ENCODE measurements at regions not wholly inside any gene's neighbourhood (a gene's known extent, or its start where the extent isn't known, plus 50 kb on each side); places are given as distances from the start of the nearest gene placed in this dataset.

DNA sequence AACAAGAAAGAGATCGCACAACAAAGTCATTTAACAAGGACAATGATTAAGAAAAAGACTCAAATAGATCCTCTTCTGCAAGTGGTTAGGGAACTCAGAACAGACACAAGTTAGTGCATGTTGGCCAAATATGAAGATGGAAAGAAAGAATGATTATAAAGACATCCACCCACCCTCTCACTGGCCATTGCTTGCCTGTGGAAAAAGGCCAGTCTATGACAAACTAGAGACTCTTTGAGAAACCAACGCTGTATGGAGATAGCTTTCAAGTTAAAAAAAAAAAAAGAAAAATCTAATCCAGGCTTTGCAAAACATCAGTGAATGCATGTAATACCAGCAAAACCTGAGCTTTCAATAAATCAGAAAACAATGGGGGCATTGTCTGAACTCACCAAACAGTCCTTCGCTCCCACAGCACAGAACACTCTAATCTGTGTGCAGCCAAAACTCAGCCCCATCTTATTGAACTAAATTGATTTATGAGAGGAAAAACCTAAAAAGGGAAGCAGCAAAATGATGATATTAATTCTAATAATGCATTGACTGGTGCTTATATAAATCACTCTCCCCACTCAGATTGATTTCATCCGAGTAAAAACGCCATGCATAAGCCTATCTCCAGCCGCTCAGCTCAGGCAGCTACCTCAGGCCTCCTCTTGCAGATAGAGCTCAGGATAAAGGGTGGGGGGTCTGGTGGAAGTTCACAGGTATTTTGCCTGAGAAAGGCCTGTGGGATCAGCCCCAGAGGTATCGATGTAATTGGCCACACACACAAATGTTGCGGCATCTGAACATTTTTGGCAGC, 547.1 kb downstream of the CCDC171 start:
- Mint-ChIP-seq H3K27me3 (ENCODE audit: low read depth) (no peaks in the 10 kb centered on the region), H3K27ac (no peak overlapping the region), H3K36me3 (ENCODE audit: low read depth) (no peaks in the 10 kb centered on the region), H3K4me3 (no peak overlapping the region), H3K9me3 (peaks cover 7% of the 10 kb centered on the region), H3K4me1 (ENCODE audit: low read depth) (peaks cover 2% of the 10 kb centered on the region)

DNA sequence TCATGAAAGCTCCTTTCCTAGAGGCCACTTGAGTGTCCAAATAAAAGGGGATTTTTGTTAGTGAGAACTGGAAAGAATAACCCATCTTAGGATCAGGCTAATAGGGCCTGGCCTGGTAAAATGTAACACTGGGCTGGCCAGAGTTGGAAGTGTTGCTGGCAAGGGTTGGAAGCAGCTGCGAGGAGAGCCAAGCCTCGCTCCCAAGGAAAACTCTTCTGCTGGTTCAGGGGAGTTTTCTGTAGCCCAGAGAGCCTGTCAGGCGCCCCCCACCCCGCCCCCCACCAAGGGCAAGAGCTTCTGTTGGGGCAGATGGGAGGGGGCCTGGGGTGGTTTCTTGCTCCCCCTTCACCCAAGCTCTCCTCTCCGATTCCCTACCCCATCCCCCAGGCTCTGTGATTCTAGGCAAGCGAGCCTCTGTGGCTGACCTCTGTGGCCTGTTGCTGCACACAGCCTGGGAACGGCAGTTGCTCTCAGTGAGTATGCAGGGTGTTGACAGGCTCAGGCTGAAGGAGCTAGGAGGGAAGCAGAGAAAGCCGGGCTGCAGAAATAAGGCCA, 547.8 kb downstream of the CCDC171 start:
- Mint-ChIP-seq H3K36me3 (ENCODE audit: low read depth) (no peaks in the 10 kb centered on the region), H3K9me3 (peaks cover 7% of the 10 kb centered on the region), H3K4me1 (ENCODE audit: low read depth) (peaks cover 2% of the 10 kb centered on the region), H3K27ac (no peak overlapping the region), H3K4me3 (no peak overlapping the region), H3K27me3 (ENCODE audit: low read depth) (no peaks in the 10 kb centered on the region)

DNA sequence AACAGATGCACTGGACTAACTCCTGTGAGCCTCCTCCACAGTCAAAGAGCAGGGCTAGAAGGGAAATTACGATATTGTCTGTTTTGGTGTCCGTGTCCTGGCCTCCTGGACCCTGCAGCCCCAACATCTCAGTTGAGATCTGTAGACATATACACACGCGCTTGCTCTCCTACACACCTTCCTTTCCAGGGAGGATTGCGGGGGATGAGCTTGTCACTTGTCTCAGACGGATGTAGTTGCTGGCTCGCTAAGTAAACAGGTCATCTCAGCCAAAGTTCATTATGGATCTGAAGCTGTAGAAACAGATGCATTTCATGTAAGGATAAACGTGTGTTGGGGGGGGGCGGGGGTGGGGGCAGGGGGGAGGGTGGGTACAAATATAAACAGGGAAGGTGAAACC, 549.3 kb downstream of the CCDC171 start:
- H3K36me3 Mint-ChIP-seq (ENCODE audit: low read depth), result no peaks in the 10 kb centered on the region
- H3K27ac Mint-ChIP-seq, result no peak overlapping the region
- H3K27me3 Mint-ChIP-seq (ENCODE audit: low read depth), result no peaks in the 10 kb centered on the region
- no peaks in the 10 kb centered on the region for H3K4me1 Mint-ChIP-seq (ENCODE audit: low read depth)
- H3K9me3 Mint-ChIP-seq, result peaks cover 3% of the 10 kb centered on the region
- no peak overlapping the region for H3K4me3 Mint-ChIP-seq

DNA sequence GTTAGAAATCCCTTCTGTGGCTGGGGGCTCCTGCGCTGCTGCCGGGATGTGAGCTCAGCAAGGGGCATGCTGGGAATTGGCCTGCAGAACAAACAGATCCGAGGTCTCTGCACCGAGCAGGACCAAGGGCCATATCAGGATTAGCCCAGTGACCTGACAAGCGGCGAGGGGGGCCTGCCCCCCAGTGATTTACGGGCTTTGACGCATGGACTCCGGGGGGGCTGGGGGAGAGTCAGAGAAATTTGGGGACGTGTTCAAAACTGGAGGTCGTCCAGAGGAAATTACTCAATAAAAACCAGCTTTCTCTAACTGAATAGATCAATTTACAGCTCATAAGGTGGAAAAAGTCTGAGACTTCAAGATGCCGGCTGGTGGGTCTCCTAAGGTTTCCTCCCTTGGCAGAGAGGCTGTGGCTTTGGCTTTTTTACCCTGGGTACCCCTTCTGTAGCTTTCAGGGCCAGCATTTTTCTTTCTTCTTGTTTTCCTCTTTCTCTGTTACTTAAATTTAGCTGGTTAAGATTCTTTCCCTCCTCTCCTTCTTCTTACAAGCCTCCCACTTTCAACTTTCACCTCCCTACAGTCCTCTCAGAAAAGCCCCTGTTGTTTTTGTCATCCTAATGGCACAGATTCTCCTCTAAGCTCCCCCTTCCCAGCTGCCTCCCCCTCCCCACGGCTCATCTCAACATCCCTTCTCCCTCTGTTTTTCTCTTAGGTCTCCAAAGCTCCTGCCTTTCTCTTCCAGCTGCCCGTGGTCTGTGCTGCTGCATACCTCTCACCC, 551.0 kb downstream of the CCDC171 start:
- Mint-ChIP-seq H3K27ac (no peak overlapping the region), H3K27me3 (ENCODE audit: low read depth) (no peaks in the 10 kb centered on the region), H3K9me3 (peaks cover under 1% of the 10 kb centered on the region), H3K4me3 (no peak overlapping the region), H3K4me1 (ENCODE audit: low read depth) (no peaks in the 10 kb centered on the region), H3K36me3 (ENCODE audit: low read depth) (no peaks in the 10 kb centered on the region)

GRCh38 chr9:16105168-16106020, 552.6 kb downstream of the CCDC171 start:
- H3K4me1 Mint-ChIP-seq (ENCODE audit: low read depth), result no peaks in the 10 kb centered on the region
- H3K36me3 Mint-ChIP-seq (ENCODE audit: low read depth), result no peaks in the 10 kb centered on the region
- no peaks in the 10 kb centered on the region for H3K27me3 Mint-ChIP-seq (ENCODE audit: low read depth)
- H3K9me3 Mint-ChIP-seq, result no peaks in the 10 kb centered on the region
- no peak overlapping the region for H3K27ac Mint-ChIP-seq
- H3K4me3 Mint-ChIP-seq, result no peak overlapping the region

DNA sequence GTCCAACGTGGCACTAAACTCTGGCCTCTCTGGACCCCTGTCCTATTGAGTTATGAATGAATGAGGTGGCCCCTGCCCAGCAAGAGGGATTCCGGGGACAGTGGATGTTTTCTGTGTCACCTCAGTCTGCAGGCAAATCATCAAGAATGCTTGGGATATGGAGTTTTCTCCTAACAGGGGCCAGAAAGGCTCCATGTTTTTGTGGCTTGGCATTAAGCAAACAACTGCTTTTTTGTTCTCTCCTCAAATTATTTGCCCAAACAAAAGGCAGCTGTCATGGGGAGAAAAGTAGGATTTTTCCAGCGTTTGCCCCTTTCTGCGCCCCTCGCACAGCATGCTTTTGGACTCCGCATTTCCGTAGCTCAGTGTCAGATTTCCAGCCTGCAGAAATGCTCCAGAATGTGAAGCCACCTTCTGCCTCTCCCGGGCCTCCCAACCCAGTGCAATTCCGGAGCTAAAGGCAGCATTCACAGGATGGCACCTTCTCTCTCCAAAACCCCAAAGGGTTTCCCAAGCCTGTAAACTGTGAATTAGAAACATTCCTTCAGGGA, 553.3 kb downstream of the CCDC171 start:
- Mint-ChIP-seq H3K9me3 (no peaks in the 10 kb centered on the region), H3K4me3 (no peak overlapping the region), H3K27ac (no peak overlapping the region), H3K36me3 (ENCODE audit: low read depth) (no peaks in the 10 kb centered on the region), H3K27me3 (ENCODE audit: low read depth) (no peaks in the 10 kb centered on the region), H3K4me1 (ENCODE audit: low read depth) (no peaks in the 10 kb centered on the region)

DNA sequence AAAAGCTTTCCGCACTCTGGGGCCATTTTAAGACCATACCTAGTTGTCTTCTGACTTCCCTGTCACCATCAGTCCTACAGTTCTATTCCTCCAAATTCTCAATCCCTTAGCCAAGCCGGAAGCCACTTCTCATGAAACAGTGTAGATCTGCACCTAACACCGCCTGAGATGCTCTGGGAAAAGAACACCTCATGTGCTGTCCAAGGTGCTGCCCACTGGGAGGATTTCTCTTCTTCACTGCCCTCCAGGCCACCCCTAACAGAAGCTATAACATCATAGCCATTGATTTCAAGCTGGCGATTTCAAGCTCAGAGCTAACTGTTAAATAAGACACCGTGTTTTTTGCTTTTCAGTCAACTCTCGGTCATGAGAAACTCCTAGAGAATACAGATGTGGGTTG, 559.3 kb downstream of the CCDC171 start:
- no peak overlapping the region for H3K27ac Mint-ChIP-seq
- H3K9me3 Mint-ChIP-seq, result no peaks in the 10 kb centered on the region
- no peaks in the 10 kb centered on the region for H3K4me1 Mint-ChIP-seq (ENCODE audit: low read depth)
- no peak overlapping the region for H3K4me3 Mint-ChIP-seq
- H3K36me3 Mint-ChIP-seq (ENCODE audit: low read depth), result no peaks in the 10 kb centered on the region
- H3K27me3 Mint-ChIP-seq (ENCODE audit: low read depth), result no peaks in the 10 kb centered on the region

GRCh38 chr9:16115994-16116393, 563.2 kb downstream of the CCDC171 start:
- no peaks in the 10 kb centered on the region for H3K4me1 Mint-ChIP-seq (ENCODE audit: low read depth)
- no peak overlapping the region for H3K27ac Mint-ChIP-seq
- H3K9me3 Mint-ChIP-seq, result no peaks in the 10 kb centered on the region
- no peaks in the 10 kb centered on the region for H3K36me3 Mint-ChIP-seq (ENCODE audit: low read depth)
- H3K4me3 Mint-ChIP-seq, result no peak overlapping the region
- no peaks in the 10 kb centered on the region for H3K27me3 Mint-ChIP-seq (ENCODE audit: low read depth)

GRCh38 chr9:16118043-16118442, 565.2 kb downstream of the CCDC171 start:
- Mint-ChIP-seq H3K9me3 (no peaks in the 10 kb centered on the region), H3K27me3 (ENCODE audit: low read depth) (no peaks in the 10 kb centered on the region), H3K4me1 (ENCODE audit: low read depth) (no peaks in the 10 kb centered on the region), H3K27ac (no peak overlapping the region), H3K36me3 (ENCODE audit: low read depth) (no peaks in the 10 kb centered on the region), H3K4me3 (no peak overlapping the region)

DNA sequence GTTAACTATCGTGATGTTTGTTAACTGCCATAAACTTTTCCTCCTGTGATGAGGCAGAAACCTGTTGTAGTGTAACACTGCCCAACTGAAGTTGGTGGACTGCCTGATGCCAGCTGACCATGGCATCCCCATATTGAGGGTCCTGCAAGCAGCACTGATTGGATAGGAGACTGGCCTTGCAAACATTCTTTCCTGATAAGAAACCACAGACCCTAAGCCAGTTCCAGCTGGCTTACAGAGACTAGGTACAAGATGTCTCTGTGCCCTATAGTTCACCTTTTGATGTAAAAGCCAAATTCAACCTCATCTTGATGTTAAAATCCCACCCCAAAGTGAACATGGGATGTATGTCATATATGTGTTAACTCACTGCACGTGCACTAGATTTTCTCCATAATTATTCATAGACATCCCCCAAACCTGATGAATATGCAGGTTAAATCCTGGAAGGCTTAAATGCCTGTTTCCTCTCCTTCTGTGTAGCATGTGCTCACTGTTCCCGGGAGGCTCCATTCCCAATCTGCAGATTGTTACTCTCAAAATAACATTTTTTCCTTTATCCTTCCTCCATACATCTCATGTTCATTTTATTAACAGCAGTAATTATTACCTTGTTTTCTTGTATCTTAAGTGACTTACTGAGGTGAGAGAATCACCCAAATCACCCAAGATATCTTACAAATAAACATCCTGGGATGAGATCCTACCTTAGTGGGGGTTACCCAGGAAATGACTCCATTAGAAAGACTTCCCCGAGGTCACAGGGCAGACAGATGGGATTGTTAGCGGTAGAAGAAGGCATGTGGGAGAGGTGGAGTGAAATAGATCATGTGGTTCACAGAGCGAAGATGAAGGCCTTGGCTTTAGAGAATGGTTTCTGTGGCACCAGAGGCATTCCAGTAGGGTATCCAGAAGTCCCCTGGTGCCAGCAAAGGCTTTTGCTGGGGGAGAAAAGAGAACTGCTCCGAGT, 566.7 kb downstream of the CCDC171 start:
- Mint-ChIP-seq H3K27ac (no peak overlapping the region), H3K36me3 (ENCODE audit: low read depth) (no peaks in the 10 kb centered on the region), H3K4me3 (no peak overlapping the region), H3K9me3 (no peaks in the 10 kb centered on the region), H3K27me3 (ENCODE audit: low read depth) (no peaks in the 10 kb centered on the region), H3K4me1 (ENCODE audit: low read depth) (no peaks in the 10 kb centered on the region)

DNA sequence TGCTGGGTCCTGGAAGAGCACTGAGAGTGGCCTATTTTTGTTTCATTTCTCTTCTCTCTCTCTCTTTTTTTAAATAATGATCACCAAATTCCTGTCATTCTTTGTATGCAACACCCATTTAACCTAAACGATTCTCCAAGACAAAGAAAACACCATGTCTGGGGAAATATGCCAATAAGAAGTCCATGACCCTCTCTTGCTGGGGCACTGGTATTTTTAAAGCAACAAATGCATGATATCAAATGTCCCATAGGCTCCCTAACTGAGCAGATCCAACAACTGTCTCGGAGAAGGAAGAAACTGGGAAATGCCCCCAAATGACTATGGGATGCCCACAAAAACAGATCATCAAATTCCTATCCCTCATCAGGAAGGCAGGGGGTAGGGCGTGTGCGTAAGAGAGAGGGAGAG, 567.4 kb downstream of the CCDC171 start:
- Mint-ChIP-seq H3K27ac (no peak overlapping the region), H3K4me3 (no peak overlapping the region), H3K36me3 (ENCODE audit: low read depth) (no peaks in the 10 kb centered on the region)

GRCh38 chr9:16120727-16121126, 567.9 kb downstream of the CCDC171 start:
- Mint-ChIP-seq H3K27me3 (ENCODE audit: low read depth) (no peaks in the 10 kb centered on the region), H3K4me1 (ENCODE audit: low read depth) (no peaks in the 10 kb centered on the region), H3K4me3 (no peak overlapping the region), H3K36me3 (ENCODE audit: low read depth) (no peaks in the 10 kb centered on the region), H3K27ac (no peak overlapping the region), H3K9me3 (no peaks in the 10 kb centered on the region)

More for the DNA sequence above, 567.4 kb downstream of the CCDC171 start:
- H3K27me3 Mint-ChIP-seq (ENCODE audit: low read depth), result no peaks in the 10 kb centered on the region
- no peaks in the 10 kb centered on the region for H3K9me3 Mint-ChIP-seq
- no peaks in the 10 kb centered on the region for H3K4me1 Mint-ChIP-seq (ENCODE audit: low read depth)

- no peaks in the 10 kb centered on the region for H3K27me3 Mint-ChIP-seq (ENCODE audit: low read depth)
- H3K4me3 Mint-ChIP-seq, result no peak overlapping the region
Measured at GRCh38 chr9:16121168-16121567, 568.3 kb downstream of the CCDC171 start.

More at GRCh38 chr9:16121168-16121567, 568.3 kb downstream of the CCDC171 start:
- Mint-ChIP-seq H3K4me1 (ENCODE audit: low read depth) (no peaks in the 10 kb centered on the region), H3K9me3 (no peaks in the 10 kb centered on the region), H3K36me3 (ENCODE audit: low read depth) (no peaks in the 10 kb centered on the region), H3K27ac (no peak overlapping the region)

All from T-helper 1 cell treated with Interleukin-12 subunit alpha and Interleukin-12 subunit beta and Interleukin-4 antibody, amounts not matched to agents 30 μg/mL and 1 μg/mL, for 36 hours (primary cell).